ENCODE measurements at regions not wholly inside any gene's neighbourhood (a gene's known extent, or its start where the extent isn't known, plus 50 kb on each side); places are given as distances from the start of the nearest gene placed in this dataset.

- Histone ChIP-seq H3K27me3 (replicated peaks in 2 of 5; ENCODE audit: control insufficient read depth in 4 of 5, insufficient read depth in 5 of 5, low read length in 4 of 5) (peaks cover 0 to 30% (median 12%) of the 10 kb centered on the region in 5 experiments), H3K36me3 (ENCODE audit: control insufficient read depth in 4 of 4, insufficient read depth in 4 of 4, low read length in 3 of 4) (no peaks in the 10 kb centered on the region), H3K9me3 (ENCODE audit: control extremely low read depth in 1 of 5, control insufficient read depth in 4 of 5, insufficient read depth in 2 of 5, low read depth in 1 of 5, low read length in 4 of 5) (peaks cover 0 to 1% (median 0%) of the 10 kb centered on the region in 5 experiments), H3K27ac (ENCODE audit: insufficient read depth in 1 of 2, low read depth in 1 of 2, low read length in 2 of 2, poor library complexity in 1 of 2, severe bottlenecking in 2 of 2) (no peak overlapping the region), H3K4me1 (ENCODE audit: control extremely low read depth in 1 of 4, control insufficient read depth in 4 of 4, insufficient read depth in 4 of 4, low read length in 3 of 4) (no peaks in the 10 kb centered on the region), H3K4me3 (ENCODE audit: control insufficient read depth in 1 of 7, extremely low read depth in 1 of 7, insufficient read depth in 4 of 7, low read depth in 2 of 7, low read length in 6 of 7) (no peak overlapping the region)
- ChIA-PET POLR2A (no interaction called here), CTCF (interaction anchor here (0.6 kb wide), 1 partner anchor 244 kb away, joined by 3 read pairs; no protein-coding TSS in a partner anchor)
- 84% methylated on average over 4 of the region's 4 CpGs for WGBS (ENCODE audit: insufficient coverage)
- DNase-seq = no peak
These were observed 89.0 kb upstream of the ARAP3 start for GRCh38 chr5:141771031-141771430.

- no peak overlapping the region for H3K4me3 ChIP-seq (ENCODE audit: control insufficient read depth in 1 of 7, extremely low read depth in 1 of 7, insufficient read depth in 4 of 7, low read depth in 2 of 7, low read length in 6 of 7)
- peaks cover 0 to 1% (median 0%) of the 10 kb centered on the region in 5 experiments for H3K9me3 ChIP-seq (ENCODE audit: control extremely low read depth in 1 of 5, control insufficient read depth in 4 of 5, insufficient read depth in 2 of 5, low read depth in 1 of 5, low read length in 4 of 5)
- CTCF ChIA-PET = interaction anchor here (0.7 to 1.0 kb wide), 4 partner anchors 9 to 110 kb away, joined by 3 to 5 read pairs (median 3); no protein-coding TSS in a partner anchor
- H3K36me3 ChIP-seq (ENCODE audit: control insufficient read depth in 4 of 4, insufficient read depth in 4 of 4, low read length in 3 of 4) = no peaks in the 10 kb centered on the region
- peaks cover 0 to 32% (median 12%) of the 10 kb centered on the region in 5 experiments for H3K27me3 ChIP-seq (replicated peaks in 2 of 5; ENCODE audit: control insufficient read depth in 4 of 5, insufficient read depth in 5 of 5, low read length in 4 of 5)
- no peak for DNase-seq
- H3K4me1 ChIP-seq (ENCODE audit: control extremely low read depth in 1 of 4, control insufficient read depth in 4 of 4, insufficient read depth in 4 of 4, low read length in 3 of 4) = no peaks in the 10 kb centered on the region
- no CpG with 5 or more reads among the region's 3 CpGs for WGBS (ENCODE audit: insufficient coverage)
- no peak overlapping the region for H3K27ac ChIP-seq (ENCODE audit: insufficient read depth in 1 of 2, low read depth in 1 of 2, low read length in 2 of 2, poor library complexity in 1 of 2, severe bottlenecking in 2 of 2)
- POLR2A ChIA-PET = no interaction called here
These were observed 87.6 kb upstream of the ARAP3 start for GRCh38 chr5:141769671-141770070.

- WGBS (ENCODE audit: insufficient coverage) = 93% methylated on average over 15 of the region's 15 CpGs
- POLR2A ChIA-PET = no interaction called here
- CTCF ChIA-PET = interaction anchor here (0.6 kb wide), 1 partner anchor 194 kb away, joined by 3 read pairs; no protein-coding TSS in a partner anchor
- Histone ChIP-seq H3K9me3 (ENCODE audit: control extremely low read depth in 1 of 5, control insufficient read depth in 4 of 5, insufficient read depth in 2 of 5, low read depth in 1 of 5, low read length in 4 of 5) (peaks cover 0 to 1% (median 0%) of the 10 kb centered on the region in 5 experiments), H3K4me3 (ENCODE audit: control insufficient read depth in 1 of 7, extremely low read depth in 1 of 7, insufficient read depth in 4 of 7, low read depth in 2 of 7, low read length in 6 of 7) (no peak overlapping the region), H3K27me3 (replicated peaks in 2 of 5; ENCODE audit: control insufficient read depth in 4 of 5, insufficient read depth in 5 of 5, low read length in 4 of 5) (peaks cover 4 to 28% (median 22%) of the 10 kb centered on the region in 5 experiments), H3K4me1 (ENCODE audit: control extremely low read depth in 1 of 4, control insufficient read depth in 4 of 4, insufficient read depth in 4 of 4, low read length in 3 of 4) (no peaks in the 10 kb centered on the region), H3K36me3 (ENCODE audit: control insufficient read depth in 4 of 4, insufficient read depth in 4 of 4, low read length in 3 of 4) (no peaks in the 10 kb centered on the region), H3K27ac (ENCODE audit: insufficient read depth in 1 of 2, low read depth in 1 of 2, low read length in 2 of 2, poor library complexity in 1 of 2, severe bottlenecking in 2 of 2) (no peak overlapping the region)
- no peak for DNase-seq
These were observed 85.6 kb upstream of the ARAP3 start for GRCh38 chr5:141767671-141768070.

GRCh38 chr5:141765896-141766551, 84.0 kb upstream of the ARAP3 start:
- CTCF ChIA-PET = interaction anchor here (0.6 to 1.8 kb wide), 5 partner anchors 8 to 49 kb away, joined by 3 to 5 read pairs (median 3); no protein-coding TSS in a partner anchor
- DNase-seq = no peak
- 67% methylated on average over 1 of the region's 2 CpGs for WGBS (ENCODE audit: insufficient coverage)
- Histone ChIP-seq H3K4me3 (ENCODE audit: control insufficient read depth in 1 of 7, extremely low read depth in 1 of 7, insufficient read depth in 4 of 7, low read depth in 2 of 7, low read length in 6 of 7) (no peak overlapping the region), H3K27ac (ENCODE audit: insufficient read depth in 1 of 2, low read depth in 1 of 2, low read length in 2 of 2, poor library complexity in 1 of 2, severe bottlenecking in 2 of 2) (no peak overlapping the region), H3K36me3 (ENCODE audit: control insufficient read depth in 4 of 4, insufficient read depth in 4 of 4, low read length in 3 of 4) (no peaks in the 10 kb centered on the region), H3K9me3 (ENCODE audit: control extremely low read depth in 1 of 5, control insufficient read depth in 4 of 5, insufficient read depth in 2 of 5, low read depth in 1 of 5, low read length in 4 of 5) (peaks cover 0 to 1% (median 0%) of the 10 kb centered on the region in 5 experiments), H3K27me3 (replicated peaks in 2 of 5; ENCODE audit: control insufficient read depth in 4 of 5, insufficient read depth in 5 of 5, low read length in 4 of 5) (peaks cover 4 to 34% (median 32%) of the 10 kb centered on the region in 5 experiments), H3K4me1 (ENCODE audit: control extremely low read depth in 1 of 4, control insufficient read depth in 4 of 4, insufficient read depth in 4 of 4, low read length in 3 of 4) (no peaks in the 10 kb centered on the region)
- POLR2A ChIA-PET = no interaction called here

GRCh38 chr5:141763541-141763940, 81.5 kb upstream of the ARAP3 start:
- no peaks in the 10 kb centered on the region for H3K36me3 ChIP-seq (ENCODE audit: control insufficient read depth in 4 of 4, insufficient read depth in 4 of 4, low read length in 3 of 4)
- WGBS (ENCODE audit: insufficient coverage) = 88% methylated on average over 1 of the region's 5 CpGs
- ChIA-PET CTCF (no interaction called here), POLR2A (no interaction called here)
- H3K4me1 ChIP-seq (ENCODE audit: control extremely low read depth in 1 of 4, control insufficient read depth in 4 of 4, insufficient read depth in 4 of 4, low read length in 3 of 4) = no peaks in the 10 kb centered on the region
- no peak overlapping the region for H3K27ac ChIP-seq (ENCODE audit: insufficient read depth in 1 of 2, low read depth in 1 of 2, low read length in 2 of 2, poor library complexity in 1 of 2, severe bottlenecking in 2 of 2)
- H3K9me3 ChIP-seq (ENCODE audit: control extremely low read depth in 1 of 5, control insufficient read depth in 4 of 5, insufficient read depth in 2 of 5, low read depth in 1 of 5, low read length in 4 of 5) = no peaks in the 10 kb centered on the region
- peaks cover 4 to 55% (median 27%) of the 10 kb centered on the region in 5 experiments for H3K27me3 ChIP-seq (replicated peaks in 2 of 5; ENCODE audit: control insufficient read depth in 4 of 5, insufficient read depth in 5 of 5, low read length in 4 of 5)
- no peak for DNase-seq
- no peak overlapping the region for H3K4me3 ChIP-seq (ENCODE audit: control insufficient read depth in 1 of 7, extremely low read depth in 1 of 7, insufficient read depth in 4 of 7, low read depth in 2 of 7, low read length in 6 of 7)

GRCh38 chr5:141762790-141763368, 80.8 kb upstream of the ARAP3 start:
- H3K27ac ChIP-seq (ENCODE audit: insufficient read depth in 1 of 2, low read depth in 1 of 2, low read length in 2 of 2, poor library complexity in 1 of 2, severe bottlenecking in 2 of 2) = no peak overlapping the region
- peaks cover 4 to 62% (median 30%) of the 10 kb centered on the region in 5 experiments for H3K27me3 ChIP-seq (replicated peaks in 2 of 5; ENCODE audit: control insufficient read depth in 4 of 5, insufficient read depth in 5 of 5, low read length in 4 of 5)
- no peaks in the 10 kb centered on the region for H3K9me3 ChIP-seq (ENCODE audit: control extremely low read depth in 1 of 5, control insufficient read depth in 4 of 5, insufficient read depth in 2 of 5, low read depth in 1 of 5, low read length in 4 of 5)
- DNase-seq = no peak
- CTCF ChIA-PET = interaction anchor here (0.8 to 1.4 kb wide), 2 partner anchors 9 to 59 kb away, joined by 3 to 4 read pairs; no protein-coding TSS in a partner anchor
- no peak overlapping the region for H3K4me3 ChIP-seq (ENCODE audit: control insufficient read depth in 1 of 7, extremely low read depth in 1 of 7, insufficient read depth in 4 of 7, low read depth in 2 of 7, low read length in 6 of 7)
- WGBS (ENCODE audit: insufficient coverage) = 98% methylated on average over 5 of the region's 8 CpGs
- no peaks in the 10 kb centered on the region for H3K36me3 ChIP-seq (ENCODE audit: control insufficient read depth in 4 of 4, insufficient read depth in 4 of 4, low read length in 3 of 4)
- no peaks in the 10 kb centered on the region for H3K4me1 ChIP-seq (ENCODE audit: control extremely low read depth in 1 of 4, control insufficient read depth in 4 of 4, insufficient read depth in 4 of 4, low read length in 3 of 4)
- POLR2A ChIA-PET = no interaction called here

- peaks cover 4 to 68% (median 30%) of the 10 kb centered on the region in 5 experiments for H3K27me3 ChIP-seq (replicated peaks in 2 of 5; ENCODE audit: control insufficient read depth in 4 of 5, insufficient read depth in 5 of 5, low read length in 4 of 5)
- H3K27ac ChIP-seq (ENCODE audit: insufficient read depth in 1 of 2, low read depth in 1 of 2, low read length in 2 of 2, poor library complexity in 1 of 2, severe bottlenecking in 2 of 2) = no peak overlapping the region
- DNase-seq = no peak
- POLR2A ChIA-PET = no interaction called here
- CTCF ChIA-PET = interaction anchor here (0.8 to 1.4 kb wide), 2 partner anchors 8 to 58 kb away, joined by 3 to 4 read pairs; no protein-coding TSS in a partner anchor
- WGBS (ENCODE audit: insufficient coverage) = 34% methylated on average over 11 of the region's 11 CpGs
- H3K4me3 ChIP-seq (ENCODE audit: control insufficient read depth in 1 of 7, extremely low read depth in 1 of 7, insufficient read depth in 4 of 7, low read depth in 2 of 7, low read length in 6 of 7) = no peak overlapping the region
- H3K4me1 ChIP-seq (ENCODE audit: control extremely low read depth in 1 of 4, control insufficient read depth in 4 of 4, insufficient read depth in 4 of 4, low read length in 3 of 4) = no peaks in the 10 kb centered on the region
- H3K36me3 ChIP-seq (ENCODE audit: control insufficient read depth in 4 of 4, insufficient read depth in 4 of 4, low read length in 3 of 4) = no peaks in the 10 kb centered on the region
- no peaks in the 10 kb centered on the region for H3K9me3 ChIP-seq (ENCODE audit: control extremely low read depth in 1 of 5, control insufficient read depth in 4 of 5, insufficient read depth in 2 of 5, low read depth in 1 of 5, low read length in 4 of 5)
These were observed 80.3 kb upstream of the ARAP3 start for GRCh38 chr5:141762316-141762715.

Data from common myeloid progenitor, CD34-positive (primary cell).